KMS-11 (cell line): ENCODE measurements at regions not wholly inside any gene's neighbourhood (a gene's known extent, or its start where the extent isn't known, plus 50 kb on each side); places are given as distances from the start of the nearest gene placed in this dataset.

ENCODE experiments used
- H2AFZ ChIP-seq: fragments of 200-600 bp; sonication (generic); 2 replicates; pipeline ENCODE4 v1.6.1; 2016; ENCODE audit warnings: antibody characterized with exemption, mixed run types, low read depth
- H3K27ac ChIP-seq: fragments of 200-600 bp; sonication (generic); 2 replicates; pipeline ENCODE4 v1.6.1; 2016; ENCODE audit warnings: mild to moderate bottlenecking, mixed run types
- H3K27me3 ChIP-seq: fragments of 200-600 bp; sonication (generic); 2 replicates; pipeline ENCODE4 v1.6.1; 2017; ENCODE audit warnings: mild to moderate bottlenecking, low read depth, mixed run types, moderate library complexity; ENCODE audit not compliant: insufficient read depth
- H3K36me3 ChIP-seq: fragments of 200-600 bp; sonication (generic); 2 replicates; pipeline ENCODE4 v1.6.1; 2017; ENCODE audit warnings: mild to moderate bottlenecking, mixed run types; ENCODE audit not compliant: insufficient read depth
- H3K4me1 ChIP-seq: fragments of 200-600 bp; sonication (generic); 2 replicates; pipeline ENCODE4 v1.6.1; 2016; ENCODE audit warnings: mild to moderate bottlenecking, low read depth, mixed run types; ENCODE audit not compliant: poor library complexity, severe bottlenecking
- H3K4me2 ChIP-seq: fragments of 200-600 bp; sonication (generic); 2 replicates; pipeline ENCODE4 v1.7.0; 2016; ENCODE audit warnings: mild to moderate bottlenecking, mixed run types
- H3K4me3 ChIP-seq: fragments of 200-600 bp; sonication (generic); IDR thresholded peaks from 2 replicates; pipeline ENCODE4 v1.6.1; 2017; ENCODE audit warnings: low read depth, low read length, mixed read lengths; ENCODE audit not compliant: insufficient read depth
- H3K79me2 ChIP-seq: fragments of 200-600 bp; sonication (generic); 2 replicates; pipeline ENCODE4 v1.6.1; 2016; ENCODE audit warnings: low read depth, mixed run types; ENCODE audit not compliant: insufficient read depth
- H3K9ac ChIP-seq: fragments of 200-600 bp; sonication (generic); 2 replicates; pipeline ENCODE4 v1.6.1; 2016; ENCODE audit warnings: mild to moderate bottlenecking, mixed run types
- H4K20me1 ChIP-seq: fragments of 200-600 bp; sonication (generic); 2 replicates; pipeline ENCODE4 v1.6.1; 2016; ENCODE audit warnings: mild to moderate bottlenecking, mixed run types; ENCODE audit not compliant: insufficient read depth
- TF ChIP-seq, protein P1 (sequence below): fragments of 200-600 bp; sonication (generic); conservative IDR thresholded peaks from 2 replicates; pipeline ENCODE4 v1.6.1; 2017; ENCODE audit warnings: low read depth, mild to moderate bottlenecking, antibody characterized with exemption, low read length, moderate library complexity, mixed read lengths

GRCh38 chr9:105054491-105054890, 126.5 kb upstream of the ABCA1 start:
- Histone ChIP-seq H2AFZ (no peak overlapping the region), H3K4me3 (no peak overlapping the region), H3K9ac (no peak overlapping the region), H3K27me3 (no peaks in the 10 kb centered on the region), H3K79me2 (no peaks in the 10 kb centered on the region), H3K4me2 (no peak overlapping the region), H3K4me1 (no peaks in the 10 kb centered on the region), H4K20me1 (no peaks in the 10 kb centered on the region), H3K27ac (no peak overlapping the region), H3K36me3 (no peaks in the 10 kb centered on the region)
- TF ChIP-seq, protein P1, sequence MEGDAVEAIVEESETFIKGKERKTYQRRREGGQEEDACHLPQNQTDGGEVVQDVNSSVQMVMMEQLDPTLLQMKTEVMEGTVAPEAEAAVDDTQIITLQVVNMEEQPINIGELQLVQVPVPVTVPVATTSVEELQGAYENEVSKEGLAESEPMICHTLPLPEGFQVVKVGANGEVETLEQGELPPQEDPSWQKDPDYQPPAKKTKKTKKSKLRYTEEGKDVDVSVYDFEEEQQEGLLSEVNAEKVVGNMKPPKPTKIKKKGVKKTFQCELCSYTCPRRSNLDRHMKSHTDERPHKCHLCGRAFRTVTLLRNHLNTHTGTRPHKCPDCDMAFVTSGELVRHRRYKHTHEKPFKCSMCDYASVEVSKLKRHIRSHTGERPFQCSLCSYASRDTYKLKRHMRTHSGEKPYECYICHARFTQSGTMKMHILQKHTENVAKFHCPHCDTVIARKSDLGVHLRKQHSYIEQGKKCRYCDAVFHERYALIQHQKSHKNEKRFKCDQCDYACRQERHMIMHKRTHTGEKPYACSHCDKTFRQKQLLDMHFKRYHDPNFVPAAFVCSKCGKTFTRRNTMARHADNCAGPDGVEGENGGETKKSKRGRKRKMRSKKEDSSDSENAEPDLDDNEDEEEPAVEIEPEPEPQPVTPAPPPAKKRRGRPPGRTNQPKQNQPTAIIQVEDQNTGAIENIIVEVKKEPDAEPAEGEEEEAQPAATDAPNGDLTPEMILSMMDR = no peak

DNA sequence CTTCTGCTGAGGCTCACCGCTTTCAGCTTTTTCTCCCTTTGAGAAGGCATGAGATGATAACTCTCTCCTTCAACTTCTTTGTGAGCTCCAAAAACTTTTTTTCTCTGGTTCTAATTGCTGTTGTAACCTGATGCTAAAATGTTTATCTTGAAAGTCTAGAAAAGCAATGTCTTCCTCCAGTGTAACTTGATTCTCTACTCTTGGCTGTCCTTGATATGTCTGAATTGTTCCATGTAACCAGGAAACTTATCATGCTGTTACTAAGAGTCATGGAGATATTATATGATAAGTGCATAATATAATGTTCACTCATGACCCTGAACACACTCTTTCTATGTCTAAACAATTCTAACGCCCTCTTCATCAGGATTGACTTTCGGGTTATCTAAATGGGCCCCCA, 128.0 kb upstream of the ABCA1 start:
- Histone ChIP-seq H3K27me3 (no peaks in the 10 kb centered on the region), H3K9ac (no peak overlapping the region), H3K79me2 (no peaks in the 10 kb centered on the region), H3K4me3 (no peak overlapping the region), H4K20me1 (no peaks in the 10 kb centered on the region), H3K4me2 (no peak overlapping the region), H3K27ac (no peak overlapping the region), H3K4me1 (no peaks in the 10 kb centered on the region), H3K36me3 (no peaks in the 10 kb centered on the region), H2AFZ (no peak overlapping the region)
- TF ChIP-seq, protein P1 = no peak

DNA sequence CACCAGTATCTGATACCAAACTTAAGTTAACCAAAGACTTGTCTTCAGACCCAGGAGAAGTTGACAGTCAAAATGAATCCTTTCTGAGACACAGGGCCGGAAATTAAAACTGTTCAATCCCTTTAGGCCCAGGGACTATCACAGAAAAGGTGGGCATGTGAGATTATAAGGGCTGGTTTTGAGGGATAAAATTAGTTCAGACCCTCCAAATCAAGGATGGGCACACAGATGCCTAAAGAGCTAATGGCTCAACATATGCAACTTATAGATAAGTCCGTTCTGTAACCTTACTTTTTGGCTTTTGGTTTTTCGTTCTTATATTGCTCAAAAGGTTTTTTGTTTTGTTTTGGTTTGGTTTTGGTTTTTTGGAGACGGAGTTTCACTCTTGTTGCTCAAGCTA, 129.6 kb upstream of the ABCA1 start:
- H3K4me2 ChIP-seq = no peak overlapping the region
- TF ChIP-seq, protein P1 = no peak
- H3K27me3 ChIP-seq = no peaks in the 10 kb centered on the region
- no peak overlapping the region for H2AFZ ChIP-seq
- H3K4me1 ChIP-seq = no peaks in the 10 kb centered on the region
- no peaks in the 10 kb centered on the region for H3K79me2 ChIP-seq
- no peak overlapping the region for H3K4me3 ChIP-seq
- no peaks in the 10 kb centered on the region for H3K36me3 ChIP-seq
- no peaks in the 10 kb centered on the region for H4K20me1 ChIP-seq
- no peak overlapping the region for H3K9ac ChIP-seq
- H3K27ac ChIP-seq = no peak overlapping the region

DNA sequence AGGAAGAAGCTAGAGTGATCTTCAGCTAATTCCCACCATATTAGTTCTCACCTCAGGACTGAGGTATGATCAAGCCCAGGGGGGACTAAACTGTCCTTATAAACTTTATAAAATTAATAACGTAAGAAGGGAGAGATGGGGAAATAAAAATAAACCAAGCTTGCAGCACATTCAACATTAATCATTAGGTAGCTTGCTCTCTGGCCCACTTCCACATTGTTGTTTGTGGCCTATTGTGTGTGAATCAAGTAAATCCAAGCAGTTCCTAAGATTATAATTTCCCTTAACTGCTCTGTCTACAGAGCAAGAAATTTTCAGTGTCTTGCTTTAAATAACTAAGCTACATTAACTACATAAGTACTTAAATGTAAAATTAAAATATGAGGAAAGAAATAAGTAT, 131.3 kb upstream of the ABCA1 start:
- no peak overlapping the region for H3K4me3 ChIP-seq
- no peak overlapping the region for H2AFZ ChIP-seq
- no peaks in the 10 kb centered on the region for H4K20me1 ChIP-seq
- TF ChIP-seq, protein P1 = no peak
- H3K4me2 ChIP-seq = no peak overlapping the region
- no peak overlapping the region for H3K27ac ChIP-seq
- peaks cover 10% of the 10 kb centered on the region for H3K4me1 ChIP-seq
- H3K79me2 ChIP-seq = no peaks in the 10 kb centered on the region
- no peaks in the 10 kb centered on the region for H3K27me3 ChIP-seq
- H3K36me3 ChIP-seq = no peaks in the 10 kb centered on the region
- no peak overlapping the region for H3K9ac ChIP-seq
